CD4-positive, alpha-beta T cell treated with Interleukin-4 for 4 hours (primary cell): ENCODE measurements at regions not wholly inside any gene's neighbourhood (a gene's known extent, or its start where the extent isn't known, plus 50 kb on each side); places are given as distances from the start of the nearest gene placed in this dataset.
"Not testable (repeated sequence)": the region's sequence is repeated elsewhere in the genome, so short reads cannot be mapped to it uniquely, and the experiment has no call there.

Source experiments
- DNase-seq: peaks from one replicate; pipeline ENCODE4 v3.0.0-alpha.2; 2020

DNA sequence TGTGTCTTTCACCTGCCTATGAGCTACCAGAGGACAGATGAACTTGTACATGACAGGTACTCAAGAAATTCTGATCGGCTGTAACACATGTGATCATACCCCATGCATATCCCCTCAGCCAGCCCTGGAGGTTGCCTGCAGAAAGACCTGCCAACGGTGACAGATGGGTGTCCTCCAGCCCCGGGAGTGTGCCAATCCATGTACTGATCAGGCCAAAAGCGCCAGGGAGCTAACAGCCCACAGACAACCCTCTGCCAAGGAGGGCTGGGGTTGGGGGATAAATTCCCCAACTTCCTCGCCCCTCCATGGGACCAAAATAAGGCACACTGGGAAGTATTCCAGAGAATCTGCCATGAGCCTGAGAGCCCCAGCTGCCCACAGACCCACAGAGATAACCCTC lies 189.4 kb downstream of the CCT6B start:
- DNase-seq, result no peak

DNA sequence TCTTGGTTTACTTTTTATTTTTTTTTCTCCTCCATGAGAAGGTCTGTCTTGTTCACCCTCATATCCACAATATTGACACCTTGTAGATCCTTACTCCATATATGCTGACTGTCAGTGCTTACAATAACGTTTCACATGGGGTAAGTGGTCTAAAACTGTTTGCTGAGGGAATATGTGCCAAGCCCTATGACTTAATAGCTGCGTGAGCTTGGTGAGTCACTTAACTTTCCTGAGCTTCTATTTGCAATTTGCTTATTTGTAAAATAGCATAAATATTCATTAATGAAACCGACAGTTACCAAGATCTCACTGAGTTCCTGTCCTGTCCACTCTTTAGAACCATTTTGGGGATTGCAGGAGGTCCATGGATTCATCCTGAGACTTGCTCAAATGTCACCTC lies 190.7 kb downstream of the CCT6B start:
- no peak for DNase-seq

DNA sequence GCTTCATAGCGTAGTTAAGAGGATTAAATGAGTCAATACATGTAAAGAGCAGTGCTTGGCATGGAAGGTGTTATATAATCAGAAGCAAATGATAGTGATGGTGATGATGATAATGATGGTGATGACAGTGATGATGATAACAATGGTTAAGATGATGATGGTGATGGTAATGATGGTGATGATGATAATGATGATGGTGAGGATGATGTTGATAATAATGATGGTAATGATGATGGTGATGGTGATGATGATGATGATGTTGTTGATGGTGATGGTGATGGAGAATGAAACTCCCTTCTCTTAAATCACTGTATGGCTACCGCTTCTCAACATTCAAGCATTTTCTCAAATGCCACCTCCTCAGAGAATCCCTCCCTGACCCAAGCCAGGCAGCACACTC lies 190.5 kb downstream of the TMEM132E start:
- DNase-seq, result no peak

DNA sequence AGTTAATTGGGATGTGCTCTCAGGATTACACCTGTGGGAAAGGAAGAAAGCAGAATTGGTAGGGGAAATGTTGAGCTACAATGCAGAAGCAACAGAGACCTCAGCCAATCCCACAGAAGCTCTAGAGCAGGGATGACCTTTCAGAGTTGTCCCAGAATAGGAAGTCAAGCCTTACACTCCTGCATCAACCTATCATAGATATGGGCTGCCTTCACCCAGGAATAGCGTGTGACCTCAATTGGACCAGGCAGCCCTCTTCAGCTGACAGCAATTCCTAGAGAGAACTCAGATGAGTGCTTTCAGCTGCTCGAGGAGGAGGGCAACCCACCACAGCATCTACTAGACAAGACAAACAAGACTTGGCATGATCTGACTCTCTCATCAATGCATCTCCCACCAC lies 189.7 kb downstream of the TMEM132E start:
- DNase-seq, result no peak

DNA sequence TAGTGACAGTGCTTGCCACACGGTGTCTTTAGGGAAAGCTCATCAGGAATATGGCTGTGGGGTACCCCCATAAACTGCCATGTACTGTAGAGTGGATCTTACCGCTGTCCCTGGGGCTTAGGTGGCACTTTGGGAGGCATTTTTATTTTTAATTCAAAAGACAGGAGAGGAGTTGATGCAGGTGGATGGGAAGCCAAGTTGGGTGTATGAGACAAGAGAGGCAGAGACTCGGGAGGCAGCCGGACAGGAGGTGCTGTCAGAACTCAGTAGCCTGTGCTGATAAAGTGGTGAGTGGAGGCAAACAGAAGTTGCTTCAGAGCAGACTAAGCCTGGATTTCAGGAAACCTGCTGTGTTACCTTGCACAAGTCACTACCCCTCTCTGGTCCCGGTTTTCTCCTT lies 185.9 kb downstream of the TMEM132E start:
- no peak for DNase-seq

DNA sequence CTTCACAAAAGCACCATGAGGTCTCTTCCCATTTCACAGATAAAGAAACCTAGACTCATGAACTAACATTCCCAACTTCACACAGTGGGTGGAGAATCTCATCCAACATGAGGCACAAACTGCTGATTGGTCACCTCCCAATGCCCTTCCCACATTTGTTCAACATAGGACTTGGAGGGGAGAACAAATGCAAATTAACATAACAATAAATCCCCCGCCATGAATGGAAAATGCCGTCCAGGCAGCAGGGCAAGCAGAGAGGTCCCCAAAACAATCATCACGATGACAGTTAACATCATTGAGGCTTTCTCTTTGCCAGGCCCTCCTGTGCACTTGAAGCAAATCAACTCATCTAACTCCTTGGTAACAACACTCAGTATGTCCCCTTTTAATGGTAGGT lies 185.3 kb downstream of the TMEM132E start:
- DNase-seq, result no peak

DNA sequence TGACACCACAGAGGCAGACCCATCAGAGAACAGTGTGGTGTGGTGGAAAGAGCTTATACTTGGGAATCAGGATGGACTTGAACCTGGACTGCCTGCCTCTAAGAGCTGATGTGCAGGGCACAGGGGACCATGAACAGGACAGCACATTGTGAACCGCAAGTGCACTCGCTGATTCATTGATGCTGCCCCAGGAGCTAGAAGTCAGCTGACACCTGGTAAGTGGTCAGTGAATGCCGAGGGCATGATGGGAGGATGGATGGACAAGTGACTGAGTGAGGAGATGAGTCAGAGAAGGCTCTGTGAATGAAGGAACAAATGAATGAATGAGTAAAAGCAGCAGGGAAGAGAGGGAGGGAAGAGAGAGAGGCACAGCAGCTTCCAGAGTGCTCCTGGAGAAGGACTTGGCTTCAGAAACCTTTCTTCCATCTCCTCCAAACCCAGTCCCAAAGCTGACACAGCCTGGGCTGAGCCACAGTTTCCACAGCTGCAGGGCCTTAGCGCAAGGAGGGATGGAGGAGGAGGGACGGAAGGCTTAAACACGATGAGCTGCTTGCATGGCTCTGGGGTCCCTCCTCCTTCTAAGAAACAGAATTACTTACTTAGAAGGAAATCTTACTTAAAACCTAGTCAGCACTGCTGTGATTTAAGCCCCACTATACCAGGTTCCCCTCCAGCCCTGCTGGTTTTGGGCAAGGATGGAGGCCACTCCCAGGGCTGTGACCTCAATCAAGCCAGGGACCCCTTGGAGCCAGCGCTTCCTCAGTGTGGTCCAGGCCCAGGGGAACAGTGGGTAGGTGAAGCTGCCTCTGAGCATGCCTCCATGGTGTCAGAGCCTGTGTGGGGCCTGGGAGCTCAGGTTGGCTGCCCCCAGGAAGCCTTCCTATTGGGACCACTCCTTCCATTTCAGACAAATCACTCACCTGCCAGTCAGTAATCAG lies 184.6 kb downstream of the TMEM132E start:
- no peak for DNase-seq

DNA sequence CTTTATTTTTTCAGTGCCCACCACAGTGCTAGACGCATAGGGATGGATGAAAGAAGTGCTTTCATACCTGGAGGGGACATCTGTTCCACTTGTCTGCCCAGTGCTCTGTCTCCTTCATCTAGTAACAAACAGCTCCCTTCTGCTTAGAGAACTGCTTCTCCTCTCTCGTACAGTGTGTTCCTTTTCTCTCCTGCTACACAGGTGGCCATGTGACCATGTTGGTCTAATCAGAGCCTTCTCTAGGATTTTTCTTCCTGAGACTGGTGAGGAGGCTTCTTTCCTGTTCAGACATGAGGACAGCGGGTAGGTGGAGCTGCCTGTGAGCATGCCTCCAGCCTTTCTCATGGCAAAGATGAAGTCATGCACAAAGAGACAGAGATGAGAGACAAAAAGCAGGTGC lies 182.7 kb downstream of the TMEM132E start:
- no peak for DNase-seq

DNA sequence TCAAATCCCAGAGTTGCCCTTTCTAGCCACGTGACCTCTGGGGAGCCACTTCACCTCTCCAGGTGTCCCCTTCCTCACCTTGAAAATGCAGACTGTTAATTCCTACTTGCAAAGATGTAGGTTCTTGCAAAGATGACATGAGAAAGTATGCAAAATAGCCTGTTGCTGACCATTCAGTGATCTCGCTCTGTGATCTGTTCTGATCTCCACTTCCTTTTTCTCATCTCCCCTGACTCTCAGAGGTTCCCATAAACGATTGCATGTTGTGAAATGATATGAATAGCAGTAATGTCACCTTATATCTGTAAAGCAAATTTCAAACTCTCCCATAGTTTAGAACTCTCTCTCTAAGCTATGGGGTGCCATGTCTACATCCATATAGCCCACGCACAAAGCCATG lies 182.3 kb downstream of the TMEM132E start:
- no peak for DNase-seq

DNA sequence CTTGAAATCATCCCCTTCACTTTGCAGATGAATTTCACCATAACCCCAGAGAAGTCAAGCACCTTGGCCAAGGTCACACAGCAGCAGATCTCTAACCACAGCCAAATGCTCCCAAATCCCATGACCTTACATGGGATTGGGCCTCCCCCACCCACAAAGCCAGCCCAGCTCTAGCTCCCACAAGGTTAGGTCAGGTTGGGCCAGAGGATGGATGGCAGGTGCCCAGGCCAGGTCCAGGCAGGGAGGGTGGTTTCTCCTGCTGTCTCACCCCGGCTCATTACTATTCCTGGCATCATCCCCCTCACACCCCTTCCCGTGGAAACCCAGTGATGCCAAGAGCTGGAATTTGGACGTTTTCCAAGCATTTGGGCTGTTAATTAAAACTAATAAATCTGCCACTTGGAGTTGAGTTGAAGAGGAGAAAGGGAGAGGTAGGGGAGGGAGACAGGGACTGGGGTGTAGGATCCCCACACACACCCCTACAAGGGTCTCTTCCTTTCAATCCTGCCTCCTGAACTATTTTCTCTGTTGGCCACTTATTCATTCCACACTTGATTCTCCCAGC lies 181.6 kb downstream of the TMEM132E start:
- no peak for DNase-seq

DNA sequence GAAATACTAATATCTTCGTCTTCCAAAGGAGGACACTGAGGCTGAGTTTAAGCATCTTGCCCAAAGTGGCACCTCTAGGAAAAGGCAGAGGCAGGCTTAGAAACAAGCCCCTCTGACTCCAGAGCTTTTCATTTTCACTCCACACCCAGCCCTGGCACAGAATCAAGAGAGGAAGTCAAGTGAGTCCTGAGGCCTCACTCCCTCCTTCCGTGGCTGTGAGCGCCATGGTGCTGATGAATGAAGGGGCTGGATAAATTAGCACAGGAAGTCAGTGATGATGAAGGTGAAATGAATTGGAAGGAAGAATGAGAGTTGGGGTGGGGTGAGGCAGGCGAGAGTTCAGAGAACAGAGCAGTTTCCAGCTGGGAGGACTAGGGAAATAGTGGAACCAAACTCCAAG lies 179.3 kb downstream of the TMEM132E start:
- DNase-seq, result no peak

DNA sequence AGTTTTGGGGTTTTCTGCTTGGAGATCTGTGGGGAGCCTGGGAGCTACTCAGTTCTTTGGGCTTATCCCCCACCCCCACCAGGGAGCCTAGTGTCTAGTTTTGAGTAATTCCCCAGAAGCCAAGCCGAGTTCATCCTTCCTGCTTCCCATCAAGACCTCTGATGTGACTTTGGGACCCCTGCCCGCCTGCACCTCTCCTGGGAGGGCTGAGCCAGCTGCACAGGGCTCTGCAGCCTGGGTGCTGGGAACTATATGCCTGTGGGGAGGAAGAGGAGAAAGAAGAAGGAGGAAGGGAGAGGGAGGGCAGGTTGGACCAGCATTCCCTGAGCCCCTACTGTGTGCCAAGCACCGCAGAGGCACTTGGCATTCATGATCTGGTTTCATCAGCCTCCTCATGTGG lies 178.9 kb downstream of the TMEM132E start:
- DNase-seq, result no peak

DNA sequence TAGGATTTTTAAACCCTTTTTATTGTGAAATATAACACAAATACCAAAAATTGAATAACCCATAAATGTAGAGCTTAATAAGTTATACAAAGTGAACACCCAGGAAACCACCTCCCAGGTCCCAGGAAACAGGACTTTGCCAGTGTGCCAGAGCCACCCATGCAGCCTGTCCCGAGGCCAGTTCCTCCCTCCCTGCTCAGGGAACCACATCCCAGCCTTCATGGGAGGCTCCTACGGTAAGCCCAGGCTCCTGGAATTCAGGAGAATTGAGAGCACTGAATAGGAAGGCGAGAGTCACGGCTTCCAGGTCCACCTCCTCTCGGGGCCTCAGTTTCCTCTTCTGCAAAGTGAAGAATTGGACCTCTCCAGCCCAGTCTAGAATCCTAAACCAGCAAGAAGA lies 178.2 kb downstream of the TMEM132E start:
- DNase-seq, result no peak

DNA sequence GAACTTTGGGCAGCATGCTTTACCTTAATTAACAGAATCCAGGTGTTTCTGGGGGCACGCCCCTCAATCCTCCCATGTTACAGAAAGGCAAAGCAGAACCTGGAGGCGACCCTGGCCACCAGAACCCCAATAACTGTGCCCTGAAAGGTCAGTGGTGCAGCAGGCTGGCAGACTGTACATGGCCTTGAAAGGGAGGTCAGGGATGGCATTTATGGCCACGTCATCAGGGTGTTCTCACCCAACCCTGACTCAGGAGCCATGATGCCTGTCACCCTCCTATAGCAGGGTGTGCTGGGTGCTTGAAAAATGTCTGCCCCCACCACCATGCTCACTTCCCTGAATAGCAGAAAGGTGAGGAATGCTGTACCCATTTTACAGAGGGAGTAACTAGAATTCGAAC lies 177.7 kb downstream of the TMEM132E start:
- no peak for DNase-seq

DNA sequence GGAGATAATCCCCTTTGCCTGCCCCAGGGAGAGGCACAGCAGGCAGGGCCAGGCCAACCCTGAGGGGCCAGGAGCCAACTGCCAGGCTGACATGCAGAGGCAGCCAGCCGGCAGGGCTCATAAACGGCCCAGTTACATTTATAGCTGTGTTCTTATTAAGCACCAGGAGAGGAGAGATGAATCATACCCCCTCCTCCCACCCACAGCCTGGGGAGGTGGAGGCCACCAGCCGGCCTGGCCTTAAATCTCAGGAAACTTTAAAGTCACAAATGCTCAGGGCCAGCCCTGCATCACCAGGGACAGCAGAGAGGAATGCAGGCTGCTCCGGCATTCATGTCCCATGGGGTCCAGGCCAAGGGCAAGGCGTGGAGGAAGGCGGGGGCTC lies 177.2 kb downstream of the TMEM132E start:
- DNase-seq, result no peak

DNA sequence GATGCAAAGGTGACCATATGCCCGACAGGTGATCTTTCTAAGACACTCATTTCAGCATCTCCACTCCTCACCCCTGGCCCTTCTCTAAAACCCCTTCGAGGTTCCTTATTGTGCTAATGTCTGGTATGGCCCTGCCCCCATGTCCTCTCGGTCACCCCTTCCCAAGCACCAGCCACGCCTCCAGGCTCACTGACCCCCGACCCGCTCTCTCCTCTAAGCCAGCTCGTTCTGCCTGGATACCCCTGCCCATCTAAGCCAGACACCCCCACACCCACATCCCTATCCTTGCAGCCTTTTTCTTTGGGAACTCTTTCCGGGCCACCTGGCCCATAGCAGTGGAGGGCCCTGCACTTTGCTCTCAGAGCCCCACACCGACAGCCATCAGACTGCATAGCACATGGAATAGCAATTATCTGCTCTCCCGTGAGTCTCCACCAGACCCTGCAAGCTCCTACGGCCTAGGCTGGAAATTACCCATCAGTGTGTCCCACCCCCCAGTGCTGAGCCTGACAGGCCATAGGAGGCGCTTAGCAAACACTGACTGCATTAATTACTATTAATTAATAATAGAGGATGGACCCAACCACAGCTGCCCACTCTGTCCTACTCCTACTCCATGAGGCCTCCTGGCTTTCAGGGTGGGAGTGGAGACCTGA lies 176.7 kb downstream of the TMEM132E start:
- DNase-seq, result no peak

DNA sequence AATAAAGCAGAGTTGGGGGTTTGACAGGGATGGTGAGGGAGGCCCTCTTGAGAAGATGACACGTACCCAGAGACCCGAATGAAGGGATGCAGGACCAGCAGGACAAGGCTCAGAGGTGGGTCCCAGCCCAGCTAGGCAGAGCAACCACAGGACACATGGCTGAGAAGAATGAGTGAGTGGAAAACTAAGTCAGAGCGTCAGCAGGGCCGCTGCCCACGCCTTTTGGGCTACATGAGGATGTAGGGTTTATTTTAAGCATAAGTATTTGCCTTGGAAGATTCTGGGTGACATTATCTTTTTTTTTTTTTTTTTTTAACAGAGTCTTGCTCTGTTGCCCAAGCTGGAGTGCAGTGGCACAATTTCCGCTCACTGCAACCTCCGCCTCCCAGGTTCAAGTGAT lies 176.0 kb downstream of the TMEM132E start:
- DNase-seq, result no peak

DNA sequence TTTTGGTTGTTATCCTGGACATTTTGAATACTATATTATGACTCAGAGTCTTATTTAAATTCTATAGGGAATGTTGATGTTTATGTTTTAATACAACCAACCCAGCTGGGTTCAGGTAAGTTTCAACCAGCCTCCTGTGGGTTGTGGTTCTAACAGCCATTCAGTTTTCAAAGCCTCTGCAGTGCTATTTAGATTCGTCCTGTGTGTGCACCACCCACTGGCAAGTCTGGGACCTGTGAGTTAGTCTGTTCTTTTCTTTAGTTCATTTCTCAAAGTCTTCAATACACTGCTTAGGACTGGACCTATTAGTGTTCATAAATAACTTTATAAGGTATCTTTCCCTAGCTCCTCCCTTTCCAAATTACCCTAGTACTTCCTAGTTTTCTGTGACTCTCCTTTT lies 170.6 kb downstream of the TMEM132E start:
- no peak for DNase-seq

DNA sequence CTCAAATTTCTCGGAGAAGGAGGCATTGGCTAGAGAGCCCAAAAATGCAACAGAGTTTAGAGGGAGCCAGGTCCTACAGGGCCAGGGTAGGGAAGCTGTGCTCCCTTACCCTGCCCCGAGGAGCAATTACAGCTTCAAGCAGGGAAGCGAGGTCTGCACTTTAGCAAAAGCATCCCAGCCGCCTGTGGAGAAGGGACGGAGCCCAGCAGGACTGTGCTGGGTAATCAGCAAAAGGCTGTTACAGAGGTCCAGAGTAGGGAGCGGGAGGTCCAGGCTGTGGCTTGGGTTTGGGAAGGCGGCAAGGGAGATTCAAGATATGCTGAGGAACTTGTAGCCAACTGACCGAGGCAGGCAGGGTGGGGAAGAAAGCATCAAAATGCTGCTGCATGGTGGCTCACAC lies 162.6 kb downstream of the TMEM132E start:
- DNase-seq, result no peak

DNA sequence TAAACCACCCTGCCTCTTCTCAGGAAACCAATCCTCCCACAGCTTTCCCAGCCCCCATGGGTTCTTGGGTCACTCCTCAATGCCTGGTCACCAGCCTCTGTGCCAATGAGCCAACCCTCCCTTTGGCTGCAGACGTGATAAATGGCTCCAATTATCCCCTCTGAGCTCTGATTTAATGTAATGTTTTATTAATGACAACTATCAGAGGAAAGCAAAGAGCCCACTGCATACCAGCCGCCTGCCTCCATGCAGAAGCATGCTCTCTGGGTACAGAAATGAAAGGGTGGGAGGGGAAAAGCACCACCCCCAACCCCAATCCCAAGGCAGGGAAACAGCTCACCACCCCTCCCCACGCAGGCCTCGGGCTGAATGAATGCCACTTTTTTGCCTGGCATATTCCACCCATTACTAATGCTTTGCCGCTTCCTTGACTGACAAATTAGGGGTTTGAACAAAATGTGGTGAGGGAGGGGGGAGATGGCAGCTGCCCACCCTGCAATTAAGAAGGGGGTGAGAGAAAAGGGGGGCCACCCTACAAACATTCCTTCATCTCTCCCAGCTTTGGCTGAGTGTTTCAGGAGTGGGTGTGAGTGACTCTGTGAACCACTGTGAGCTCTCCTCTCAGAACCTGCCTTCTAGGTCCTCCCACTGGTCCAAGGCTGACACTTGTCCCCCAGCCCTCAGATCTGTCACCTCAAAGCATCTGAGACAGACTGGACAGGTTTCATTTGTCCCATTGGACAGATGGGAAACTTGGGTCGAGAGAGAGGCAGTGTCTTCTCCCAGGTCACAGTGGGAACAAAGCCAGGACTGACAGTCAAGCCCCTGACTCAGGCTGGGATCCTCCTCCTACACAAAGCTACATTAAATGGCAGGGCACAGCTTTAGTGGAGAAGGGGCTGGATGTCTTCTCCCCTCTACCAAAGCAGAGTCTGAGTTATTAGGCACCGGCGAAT lies 161.5 kb downstream of the TMEM132E start:
- no peak for DNase-seq

DNA sequence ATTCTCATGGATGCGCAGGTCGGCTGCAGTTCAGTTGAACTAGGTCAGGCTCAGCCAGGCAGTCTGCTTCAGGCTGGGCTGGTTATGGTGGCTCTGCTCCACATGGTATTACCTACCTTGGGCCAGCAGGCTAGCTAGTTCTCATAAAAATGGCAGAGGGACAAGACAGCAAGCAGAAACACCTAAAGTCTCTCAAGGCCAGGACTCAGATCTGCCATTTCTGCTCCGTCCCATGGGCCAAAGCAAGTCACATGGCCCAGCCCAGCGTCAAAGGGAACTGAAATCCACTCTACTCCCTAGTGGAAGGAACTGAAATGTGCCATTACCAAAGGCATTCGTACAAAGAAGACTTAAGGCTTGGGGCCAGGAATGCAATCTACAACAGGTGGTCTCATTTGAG lies 160.0 kb downstream of the TMEM132E start:
- DNase-seq, result no peak

DNA sequence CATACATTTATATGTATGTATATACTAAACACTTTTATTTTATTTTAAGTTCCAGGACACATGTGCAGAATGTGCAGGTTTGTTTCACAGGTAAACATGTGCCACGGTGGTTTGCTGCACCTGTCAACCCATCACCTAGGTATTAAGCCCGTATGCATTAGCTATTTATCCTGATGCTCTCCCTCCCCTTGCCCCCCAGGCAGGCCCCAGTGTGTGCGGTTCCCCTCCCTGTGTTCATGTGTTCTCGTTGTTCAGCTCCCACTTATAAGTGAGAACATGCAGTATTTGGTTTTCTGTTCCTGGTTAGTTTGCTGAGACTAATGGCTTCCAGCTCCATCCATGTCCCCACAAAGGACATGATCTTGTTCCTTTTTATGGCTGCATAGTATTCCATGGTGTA lies 158.3 kb downstream of the TMEM132E start:
- not testable (repeated sequence) for DNase-seq

DNA sequence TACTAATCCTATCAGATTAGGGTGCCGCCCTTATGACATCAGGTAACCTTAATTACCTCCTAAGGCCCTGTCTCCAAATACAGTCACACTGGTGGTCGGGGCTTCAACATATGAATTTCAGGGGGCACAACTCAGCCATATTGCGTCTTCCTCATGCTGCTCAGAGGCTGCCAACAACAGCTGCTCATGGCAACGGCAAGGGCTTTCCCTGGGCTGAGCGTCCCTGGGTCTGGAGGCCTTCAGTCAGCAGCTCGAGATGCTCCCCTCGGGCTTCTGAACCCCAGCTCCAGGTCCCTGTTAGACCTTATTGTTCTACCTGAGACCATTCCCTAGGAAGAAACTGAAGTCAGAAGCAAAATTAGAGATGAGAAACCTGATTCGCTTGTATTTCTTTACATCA lies 157.2 kb downstream of the TMEM132E start:
- DNase-seq, result no peak
